ENCODE measurements at regions not wholly inside any gene's neighbourhood (a gene's known extent, or its start where the extent isn't known, plus 50 kb on each side); places are given as distances from the start of the nearest gene placed in this dataset.

GRCh38 chr20:40583205-40583604, 105.8 kb downstream of the MAFB start:
- no peak for TF ChIP-seq POLR2A (IDR thresholded peaks at IDR 0.05; ENCODE audit: low read length)
- TF ChIP-seq GATA1 (IDR thresholded peaks at IDR 0.05; ENCODE audit: low read depth, low read length), result no peak
